IMR-90 (cell line): ENCODE measurements at regions not wholly inside any gene's neighbourhood (a gene's known extent, or its start where the extent isn't known, plus 50 kb on each side); places are given as distances from the start of the nearest gene placed in this dataset.

Experiments used
- CTCF ChIP-seq: conservative IDR thresholded peaks from 2 replicates; pipeline ENCODE4 v1.5.1; 2012; ENCODE audit warnings: mild to moderate bottlenecking, low read depth, low read length, improper control_type of control experiment
- POLR2A ChIP-seq: IDR thresholded peaks from 2 replicates; pipeline ENCODE4 v1.6.1; 2012; ENCODE audit warnings: mild to moderate bottlenecking, low read depth, low read length
- RAD21 ChIP-seq: IDR thresholded peaks from 2 replicates; pipeline ENCODE4 v1.6.1; 2012; ENCODE audit warnings: low read length, improper control_type of control experiment
- SMC3 ChIP-seq: fragments of 150-350 bp; IDR thresholded peaks from 2 replicates; pipeline ENCODE4 v1.6.1; 2016; ENCODE audit warnings: low read depth, mild to moderate bottlenecking, antibody characterized with exemption, low read length, moderate library complexity
- TF ChIP-seq, protein P1 (sequence below): fragments of 150-350 bp; IDR thresholded peaks from 2 replicates; pipeline ENCODE4 v1.6.1; 2016; ENCODE audit warnings: low read depth, mild to moderate bottlenecking, low read length, moderate library complexity, borderline replicate concordance

DNA sequence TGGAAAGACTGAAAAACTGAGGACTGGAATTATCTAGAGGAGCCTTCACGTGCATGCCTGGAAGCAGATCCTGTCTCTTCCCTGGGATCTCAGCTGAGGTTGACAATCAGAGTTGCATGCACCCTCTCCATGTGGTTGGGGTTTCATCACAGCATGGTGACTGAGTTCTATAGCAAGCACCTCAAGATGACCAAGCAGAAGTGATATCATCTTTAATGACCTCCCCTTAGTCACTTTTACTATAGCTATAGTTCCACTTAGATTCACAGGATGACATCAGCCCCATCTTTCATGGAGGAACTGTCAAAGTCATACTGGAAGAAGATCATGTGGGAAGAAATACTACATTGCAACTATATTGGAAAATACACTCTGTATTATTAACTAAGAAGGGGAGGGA is 105.8 kb upstream of the ATXN7L3B start:
- TF ChIP-seq SMC3: no peak
- TF ChIP-seq POLR2A: no peak
- no peak for TF ChIP-seq CTCF
- TF ChIP-seq, protein P1, sequence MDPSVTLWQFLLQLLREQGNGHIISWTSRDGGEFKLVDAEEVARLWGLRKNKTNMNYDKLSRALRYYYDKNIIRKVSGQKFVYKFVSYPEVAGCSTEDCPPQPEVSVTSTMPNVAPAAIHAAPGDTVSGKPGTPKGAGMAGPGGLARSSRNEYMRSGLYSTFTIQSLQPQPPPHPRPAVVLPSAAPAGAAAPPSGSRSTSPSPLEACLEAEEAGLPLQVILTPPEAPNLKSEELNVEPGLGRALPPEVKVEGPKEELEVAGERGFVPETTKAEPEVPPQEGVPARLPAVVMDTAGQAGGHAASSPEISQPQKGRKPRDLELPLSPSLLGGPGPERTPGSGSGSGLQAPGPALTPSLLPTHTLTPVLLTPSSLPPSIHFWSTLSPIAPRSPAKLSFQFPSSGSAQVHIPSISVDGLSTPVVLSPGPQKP: no peak
- TF ChIP-seq RAD21: no peak
